ENCODE measurements at regions not wholly inside any gene's neighbourhood (a gene's known extent, or its start where the extent isn't known, plus 50 kb on each side); places are given as distances from the start of the nearest gene placed in this dataset.
"Not testable (repeated sequence)": the region's sequence is repeated elsewhere in the genome, so short reads cannot be mapped to it uniquely, and the experiment has no call there.

GRCh38 chr5:174644436-174644835 lies 79.9 kb upstream of the MSX2 start:
- DNase-seq (ENCODE audit: low read depth): no peak
- no peak for TF ChIP-seq CTCF (IDR thresholded peaks at IDR 0.05; ENCODE audit: low read depth, low read length, missing control alignments)

GRCh38 chr5:174644923-174645322 lies 79.5 kb upstream of the MSX2 start:
- TF ChIP-seq CTCF (IDR thresholded peaks at IDR 0.05; ENCODE audit: low read depth, low read length, missing control alignments): no peak
- no peak for DNase-seq (ENCODE audit: low read depth)
- no peak overlapping the region for H3K4me3 ChIP-seq (ENCODE audit: low read depth, low read length)

More at GRCh38 chr5:174644436-174644835, 79.9 kb upstream of the MSX2 start:
- no peak overlapping the region for H3K4me3 ChIP-seq (ENCODE audit: low read depth, low read length)

GRCh38 chr5:174645677-174646076 lies 78.7 kb upstream of the MSX2 start:
- no peak overlapping the region for H3K4me3 ChIP-seq (ENCODE audit: low read depth, low read length)
- TF ChIP-seq CTCF (IDR thresholded peaks at IDR 0.05; ENCODE audit: low read depth, low read length, missing control alignments): no peak
- no peak for DNase-seq (ENCODE audit: low read depth)

- H3K4me3 ChIP-seq (ENCODE audit: low read depth, low read length); DNase-seq (ENCODE audit: low read depth): not testable (repeated sequence)
Measured at GRCh38 chr5:174648618-174649017, 75.8 kb upstream of the MSX2 start.

GRCh38 chr5:174649391-174649790 lies 75.0 kb upstream of the MSX2 start:
- DNase-seq (ENCODE audit: low read depth): no peak
- no peak overlapping the region for H3K4me3 ChIP-seq (ENCODE audit: low read depth, low read length)
- TF ChIP-seq CTCF (IDR thresholded peaks at IDR 0.05; ENCODE audit: low read depth, low read length, missing control alignments): no peak

- H3K4me3 ChIP-seq (ENCODE audit: low read depth, low read length): no peak overlapping the region
- no peak for DNase-seq (ENCODE audit: low read depth)
- TF ChIP-seq CTCF (IDR thresholded peaks at IDR 0.05; ENCODE audit: low read depth, low read length, missing control alignments): no peak
Measured at GRCh38 chr5:174654442-174654841, 69.9 kb upstream of the MSX2 start.

- DNase-seq (ENCODE audit: low read depth): no peak
- TF ChIP-seq CTCF (IDR thresholded peaks at IDR 0.05; ENCODE audit: low read depth, low read length, missing control alignments): no peak
- H3K4me3 ChIP-seq (ENCODE audit: low read depth, low read length): no peak overlapping the region
Measured at GRCh38 chr5:174655351-174655750, 69.0 kb upstream of the MSX2 start.

Measured in GM12864 (cell line).